ENCODE measurements at regions not wholly inside any gene's neighbourhood (a gene's known extent, or its start where the extent isn't known, plus 50 kb on each side); places are given as distances from the start of the nearest gene placed in this dataset.

GRCh38 chr5:56671571-56671970 is 143.8 kb upstream of the MAP3K1 start:
- TF ChIP-seq CTCF (IDR thresholded peaks at IDR 0.05) = no peak
- TF ChIP-seq POLR2A (IDR thresholded peaks at IDR 0.05) = no peak
